ENCODE measurements at regions not wholly inside any gene's neighbourhood (a gene's known extent, or its start where the extent isn't known, plus 50 kb on each side); places are given as distances from the start of the nearest gene placed in this dataset.

DNA sequence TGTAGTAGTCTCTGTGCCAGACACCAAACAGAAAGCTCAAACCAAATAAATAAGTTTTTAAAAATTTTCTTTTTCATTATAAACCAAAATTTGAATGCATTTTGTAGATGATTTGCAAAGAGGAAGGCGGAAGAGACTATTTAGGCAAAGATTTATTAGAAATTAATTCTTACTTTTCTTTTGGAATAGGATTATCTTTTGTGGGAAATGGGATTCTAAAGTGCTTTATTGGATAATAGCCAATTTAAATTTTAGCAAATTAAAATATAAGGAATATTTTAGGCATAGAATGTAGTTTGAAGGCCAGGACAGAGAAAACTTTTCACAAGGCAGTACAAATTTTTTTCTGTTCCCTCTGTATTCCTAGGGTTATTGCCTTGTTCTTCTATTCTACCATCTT lies 311.4 kb upstream of the ITGA1 start:
- no peak overlapping the region for H3K4me3 ChIP-seq

DNA sequence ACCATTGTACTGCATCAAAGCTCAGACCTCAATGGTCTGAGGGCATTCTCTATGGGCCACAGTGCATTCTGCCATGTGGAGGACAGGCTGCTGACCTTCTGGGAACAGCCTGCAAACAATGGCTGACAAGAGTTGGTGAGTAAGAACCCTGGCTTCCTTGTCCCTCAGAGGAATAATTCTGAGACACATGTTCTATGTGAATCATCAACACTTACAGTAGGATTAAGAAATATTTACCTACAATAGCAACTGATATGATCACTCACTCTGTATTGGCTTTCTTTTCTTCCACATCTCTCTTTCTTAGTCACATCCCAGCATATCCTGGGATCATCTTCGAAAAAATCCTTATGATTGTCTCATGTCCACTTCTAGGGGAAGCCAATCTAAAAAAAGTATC lies 306.5 kb upstream of the ITGA1 start:
- no peak overlapping the region for H3K27ac ChIP-seq
- no peak overlapping the region for H3K4me3 ChIP-seq
- intact Hi-C loops (cut with DNase I): no loop called here
- TF ChIP-seq, protein P1, sequence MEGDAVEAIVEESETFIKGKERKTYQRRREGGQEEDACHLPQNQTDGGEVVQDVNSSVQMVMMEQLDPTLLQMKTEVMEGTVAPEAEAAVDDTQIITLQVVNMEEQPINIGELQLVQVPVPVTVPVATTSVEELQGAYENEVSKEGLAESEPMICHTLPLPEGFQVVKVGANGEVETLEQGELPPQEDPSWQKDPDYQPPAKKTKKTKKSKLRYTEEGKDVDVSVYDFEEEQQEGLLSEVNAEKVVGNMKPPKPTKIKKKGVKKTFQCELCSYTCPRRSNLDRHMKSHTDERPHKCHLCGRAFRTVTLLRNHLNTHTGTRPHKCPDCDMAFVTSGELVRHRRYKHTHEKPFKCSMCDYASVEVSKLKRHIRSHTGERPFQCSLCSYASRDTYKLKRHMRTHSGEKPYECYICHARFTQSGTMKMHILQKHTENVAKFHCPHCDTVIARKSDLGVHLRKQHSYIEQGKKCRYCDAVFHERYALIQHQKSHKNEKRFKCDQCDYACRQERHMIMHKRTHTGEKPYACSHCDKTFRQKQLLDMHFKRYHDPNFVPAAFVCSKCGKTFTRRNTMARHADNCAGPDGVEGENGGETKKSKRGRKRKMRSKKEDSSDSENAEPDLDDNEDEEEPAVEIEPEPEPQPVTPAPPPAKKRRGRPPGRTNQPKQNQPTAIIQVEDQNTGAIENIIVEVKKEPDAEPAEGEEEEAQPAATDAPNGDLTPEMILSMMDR (IDR thresholded peaks at IDR 0.05): no peak
- no peaks in the 10 kb centered on the region for H3K36me3 ChIP-seq
- H3K9me3 ChIP-seq: no peaks in the 10 kb centered on the region
- H3K4me1 ChIP-seq: no peaks in the 10 kb centered on the region
- no peaks in the 10 kb centered on the region for H3K27me3 ChIP-seq (ENCODE audit: low read depth)
- ATAC-seq: no peak
- no peak for DNase-seq

More for the DNA sequence above, 311.4 kb upstream of the ITGA1 start:
- DNase-seq: no peak
- no peaks in the 10 kb centered on the region for H3K27me3 ChIP-seq (ENCODE audit: low read depth)
- intact Hi-C loops (cut with DNase I): no loop called here
- H3K9me3 ChIP-seq: no peaks in the 10 kb centered on the region
- TF ChIP-seq, protein P1 (IDR thresholded peaks at IDR 0.05): no peak
- H3K36me3 ChIP-seq: no peaks in the 10 kb centered on the region
- ATAC-seq: no peak
- no peak overlapping the region for H3K27ac ChIP-seq
- no peaks in the 10 kb centered on the region for H3K4me1 ChIP-seq

DNA sequence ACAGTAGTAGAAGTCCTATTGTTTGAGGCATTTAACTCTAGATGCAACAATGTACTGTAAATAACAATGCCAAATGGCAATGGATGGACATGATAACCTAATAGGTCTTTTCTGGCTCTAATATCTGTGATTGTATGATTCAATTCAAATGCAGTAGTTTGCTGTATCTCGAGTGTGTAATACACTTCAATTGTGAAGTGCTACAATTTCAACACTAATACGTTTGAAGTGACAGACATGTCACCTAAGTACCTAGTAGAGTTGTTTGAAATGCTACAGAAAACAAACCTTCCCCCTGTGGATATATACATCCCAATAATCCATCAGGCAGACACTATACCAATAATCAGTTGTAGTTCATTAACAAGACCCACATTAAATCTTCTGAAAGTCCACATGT lies 305.9 kb upstream of the ITGA1 start:
- Histone ChIP-seq H3K9me3 (no peaks in the 10 kb centered on the region), H3K27me3 (ENCODE audit: low read depth) (no peaks in the 10 kb centered on the region), H3K27ac (no peak overlapping the region), H3K4me3 (no peak overlapping the region), H3K4me1 (no peaks in the 10 kb centered on the region), H3K36me3 (no peaks in the 10 kb centered on the region)
- intact Hi-C loops (cut with DNase I): no loop called here
- TF ChIP-seq, protein P1 (IDR thresholded peaks at IDR 0.05): no peak
- DNase-seq (no peak), ATAC-seq (no peak)

DNA sequence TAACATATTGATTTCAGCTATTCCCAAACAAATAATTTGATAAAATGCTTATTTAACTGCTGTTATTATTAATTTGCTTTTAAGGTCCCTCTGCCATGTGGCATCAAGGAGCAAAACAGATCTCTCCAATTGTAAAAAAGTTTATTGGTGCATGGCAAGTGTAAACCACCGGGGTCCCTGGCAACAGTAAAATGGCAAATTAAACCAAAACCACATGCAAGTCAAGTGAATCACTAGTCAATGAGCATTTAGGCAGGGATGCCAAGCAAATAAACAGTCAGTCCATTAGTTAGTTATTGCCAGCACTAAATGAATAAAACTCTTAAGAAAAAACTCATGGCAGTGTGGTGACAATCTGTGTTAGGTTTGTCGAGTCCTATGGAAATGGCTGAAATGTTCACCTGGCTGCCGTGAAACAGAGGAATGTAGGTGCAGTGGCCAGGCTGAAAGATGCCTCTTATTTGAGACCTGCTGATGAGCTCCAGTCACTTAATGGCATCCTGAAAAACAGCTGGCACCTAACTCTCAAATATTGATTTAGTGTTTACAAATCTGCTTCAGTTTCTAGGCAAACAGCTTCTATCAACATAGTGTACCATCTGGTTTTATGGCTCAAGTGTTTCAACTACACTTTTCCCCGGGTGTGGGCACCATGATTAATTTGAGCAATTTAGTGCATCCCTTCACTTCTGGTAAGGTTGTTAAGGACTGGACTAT lies 296.5 kb upstream of the ITGA1 start:
- no peak for ATAC-seq
- Histone ChIP-seq H3K27ac (no peak overlapping the region), H3K4me1 (peaks cover 5% of the 10 kb centered on the region), H3K36me3 (no peaks in the 10 kb centered on the region), H3K27me3 (ENCODE audit: low read depth) (no peaks in the 10 kb centered on the region), H3K4me3 (no peak overlapping the region), H3K9me3 (no peaks in the 10 kb centered on the region)
- TF ChIP-seq, protein P1 (IDR thresholded peaks at IDR 0.05): no peak
- no peak for DNase-seq
- intact Hi-C loops (cut with DNase I): no loop called here

DNA sequence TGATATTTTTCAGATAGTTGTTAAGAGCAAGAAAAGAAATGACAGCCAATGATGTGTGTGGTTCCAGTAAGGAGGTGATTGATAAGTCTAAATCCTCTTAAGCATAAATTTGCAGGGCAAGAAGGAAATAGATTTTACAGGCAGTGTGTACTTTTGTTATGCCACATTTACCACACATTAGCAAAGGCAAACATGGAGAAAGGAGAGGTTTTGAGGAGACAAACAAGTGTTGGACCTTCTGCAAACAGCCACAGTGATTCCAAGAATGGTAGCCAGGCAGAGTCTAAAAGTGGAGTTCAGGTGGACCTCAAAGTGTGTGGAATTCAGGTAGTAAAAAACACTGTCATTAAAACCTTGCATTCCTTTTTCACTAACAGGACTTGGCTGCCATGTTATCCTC lies 295.9 kb upstream of the ITGA1 start:
- Histone ChIP-seq H3K9me3 (no peaks in the 10 kb centered on the region), H3K4me1 (peaks cover 5% of the 10 kb centered on the region), H3K4me3 (no peak overlapping the region), H3K27me3 (ENCODE audit: low read depth) (no peaks in the 10 kb centered on the region), H3K27ac (no peak overlapping the region), H3K36me3 (no peaks in the 10 kb centered on the region)
- DNase-seq: no peak
- intact Hi-C loops (cut with DNase I): no loop called here
- TF ChIP-seq, protein P1 (IDR thresholded peaks at IDR 0.05): no peak
- no peak for ATAC-seq

Data from lower lobe of right lung (tissue), 2 donors.